IPS-NIHi7 (cell line): ENCODE measurements at regions not wholly inside any gene's neighbourhood (a gene's known extent, or its start where the extent isn't known, plus 50 kb on each side); places are given as distances from the start of the nearest gene placed in this dataset.

Experiments used
- DNase-seq: peaks from one replicate; pipeline ENCODE4 v3.0.0; 2012; ENCODE audit warnings: mixed read lengths; ENCODE audit errors: extremely low spot score

GRCh38 chr2:196224756-196225155 is 53.4 kb upstream of the STK17B start:
- DNase-seq: no peak

GRCh38 chr2:196225213-196225612 is 53.8 kb upstream of the STK17B start:
- no peak for DNase-seq

- no peak for DNase-seq
Measured at GRCh38 chr2:196226058-196226706, 54.8 kb upstream of the STK17B start.

- no peak for DNase-seq
Measured at GRCh38 chr2:196226707-196227065, 55.3 kb upstream of the STK17B start.

GRCh38 chr2:196229013-196229412 is 57.6 kb upstream of the STK17B start:
- DNase-seq: no peak

- DNase-seq: no peak
Measured at GRCh38 chr2:196230061-196230854, 58.9 kb upstream of the STK17B start.

GRCh38 chr2:196233021-196233804 is 61.8 kb upstream of the STK17B start:
- no peak for DNase-seq

GRCh38 chr2:196233805-196234475 is 62.6 kb upstream of the STK17B start:
- DNase-seq: no peak

GRCh38 chr2:196234672-196235071 is 63.3 kb upstream of the STK17B start:
- no peak for DNase-seq

GRCh38 chr2:196238836-196239380 is 67.5 kb upstream of the STK17B start:
- DNase-seq: no peak

GRCh38 chr2:196239622-196240587 is 68.5 kb upstream of the STK17B start:
- peak; percentile 18 for DNase-seq

GRCh38 chr2:196241175-196241574 is 69.8 kb upstream of the STK17B start:
- DNase-seq: no peak

GRCh38 chr2:196242131-196242620 is 70.8 kb upstream of the STK17B start:
- no peak for DNase-seq

- DNase-seq: no peak
Measured at GRCh38 chr2:196244516-196244915, 73.1 kb upstream of the STK17B start.

GRCh38 chr2:196244966-196245365 is 73.6 kb upstream of the STK17B start:
- no peak for DNase-seq

- no peak for DNase-seq
Measured at GRCh38 chr2:196245378-196246140, 74.2 kb upstream of the STK17B start.

- DNase-seq: no peak
Measured at GRCh38 chr2:196247114-196247975, 76.0 kb upstream of the STK17B start.

GRCh38 chr2:196247976-196248280 is 76.5 kb upstream of the STK17B start:
- no peak for DNase-seq
